Stimulated activated CD4-positive, alpha-beta T cell treated with anti-CD3 and anti-CD28 coated beads, TNF-alpha, amount 100 ng/mL, for 4 hours (primary cell): ENCODE measurements at regions not wholly inside any gene's neighbourhood (a gene's known extent, or its start where the extent isn't known, plus 50 kb on each side); places are given as distances from the start of the nearest gene placed in this dataset.
"Not testable (repeated sequence)": the region's sequence is repeated elsewhere in the genome, so short reads cannot be mapped to it uniquely, and the experiment has no call there.

Experiments used
- DNase-seq, 3 experiments: peaks; one replicate each; pipeline ENCODE4 v3.0.0-alpha.2; 2020; ENCODE audit warnings: low read depth in 3 of 3

GRCh38 chrX:25141684-25142083 is 125.9 kb upstream of the ARX start:
- no peak for DNase-seq

- DNase-seq = no peak
Observed at GRCh38 chrX:25131055-25131454, 115.3 kb upstream of the ARX start.

GRCh38 chrX:25130619-25131018 is 114.9 kb upstream of the ARX start:
- no peak for DNase-seq

- no peak for DNase-seq
Observed at GRCh38 chrX:25125483-25125882, 109.7 kb upstream of the ARX start.

- no peak for DNase-seq
Observed at GRCh38 chrX:25124391-25124790, 108.6 kb upstream of the ARX start.

GRCh38 chrX:25112156-25112555 is 96.4 kb upstream of the ARX start:
- DNase-seq = no peak

- DNase-seq = no peak
Observed at GRCh38 chrX:25108481-25108880, 92.7 kb upstream of the ARX start.

GRCh38 chrX:25105221-25105620 is 89.5 kb upstream of the ARX start:
- no peak for DNase-seq

GRCh38 chrX:25096522-25097045 is 80.8 kb upstream of the ARX start:
- DNase-seq = no peak

GRCh38 chrX:25091152-25091551 is 75.4 kb upstream of the ARX start:
- not testable (repeated sequence) for DNase-seq

- DNase-seq = no peak
Observed at GRCh38 chrX:25084446-25084845, 68.7 kb upstream of the ARX start.

GRCh38 chrX:25083661-25084060 is 67.9 kb upstream of the ARX start:
- DNase-seq = no peak

GRCh38 chrX:25079020-25079419 is 63.3 kb upstream of the ARX start:
- no peak for DNase-seq

GRCh38 chrX:25076941-25077500 is 61.3 kb upstream of the ARX start:
- DNase-seq = no peak

GRCh38 chrX:25072247-25072646 is 56.5 kb upstream of the ARX start:
- DNase-seq = no peak

GRCh38 chrX:25070038-25070437 is 54.3 kb upstream of the ARX start:
- no peak for DNase-seq

GRCh38 chrX:25069209-25069608 is 53.4 kb upstream of the ARX start:
- no peak for DNase-seq

- no peak for DNase-seq
Observed at GRCh38 chrX:25068340-25068739, 52.6 kb upstream of the ARX start.

- no peak for DNase-seq
Observed at GRCh38 chrX:25067271-25068172, 51.8 kb upstream of the ARX start.

GRCh38 chrX:25066131-25066530 is 50.4 kb upstream of the ARX start:
- no peak for DNase-seq
